Mammary epithelial cell (primary cell): ENCODE measurements at regions not wholly inside any gene's neighbourhood (a gene's known extent, or its start where the extent isn't known, plus 50 kb on each side); places are given as distances from the start of the nearest gene placed in this dataset.

Experiments
- CTCF ChIP-seq, 2 donors: IDR thresholded peaks in 1 of 2; conservative IDR thresholded peaks in 1 of 2; 2 replicates each; pipeline ENCODE4 v1.5.1; 2011 to 2012; ENCODE audit warnings: inconsistent platforms in 2 of 2, low read length in 2 of 2, mild to moderate bottlenecking in 2 of 2, control low read depth in 1 of 2, low read depth in 1 of 2; ENCODE audit not compliant: insufficient read depth in 1 of 2; ENCODE audit errors: extremely low read depth in 1 of 2
- EZH2 ChIP-seq: IDR thresholded peaks from 2 replicates; pipeline ENCODE4 v1.6.1; 2012; ENCODE audit warnings: low read length, inconsistent platforms, borderline replicate concordance

- no peak for TF ChIP-seq CTCF (conservative IDR thresholded peaks at IDR 0.05 in 1 of 2, IDR thresholded peaks at IDR 0.05 in 1 of 2; ENCODE audit: extremely low read depth in 1 of 2, insufficient read depth in 1 of 2, low read depth in 1 of 2, low read length in 2 of 2)
- no peak for TF ChIP-seq EZH2
These were observed 137.9 kb downstream of the CDH26 start for GRCh38 chr20:60096166-60096565.
